Thymus (tissue), 11 donors: ENCODE measurements at regions not wholly inside any gene's neighbourhood (a gene's known extent, or its start where the extent isn't known, plus 50 kb on each side); places are given as distances from the start of the nearest gene placed in this dataset.

Experiments
- DNase-seq, 9 donors: peaks; one replicate each; pipeline ENCODE4 v3.0.0-alpha.2; 2013; ENCODE audit warnings: low spot score in 9 of 9, low read depth in 6 of 9, missing footprints in 1 of 9
- H3K27ac ChIP-seq, 2 donors: one replicate each; pipeline ENCODE4 v1.5.1; 2013; ENCODE audit warnings: control low read depth in 1 of 2, low read depth in 1 of 2, low read length in 1 of 2, mild to moderate bottlenecking in 1 of 2, moderate library complexity in 1 of 2
- H3K27me3 ChIP-seq, 2 donors: one replicate each; pipeline ENCODE4 v1.5.1; 2013; ENCODE audit warnings: low read length in 1 of 2; ENCODE audit not compliant: control insufficient read depth in 2 of 2, insufficient read depth in 1 of 2
- H3K36me3 ChIP-seq, 2 donors: one replicate each; pipeline ENCODE4 v1.5.1; 2013; ENCODE audit warnings: low read length in 1 of 2, mild to moderate bottlenecking in 1 of 2, moderate library complexity in 1 of 2; ENCODE audit not compliant: control insufficient read depth in 2 of 2, insufficient read depth in 2 of 2
- H3K4me1 ChIP-seq, 2 donors: one replicate each; pipeline ENCODE4 v1.5.1; 2013; ENCODE audit warnings: low read length in 2 of 2; ENCODE audit not compliant: control insufficient read depth in 2 of 2, insufficient read depth in 2 of 2
- H3K4me3 ChIP-seq, 2 donors: one replicate each; pipeline ENCODE4 v1.5.1; 2013; ENCODE audit warnings: low read length in 2 of 2, control low read depth in 1 of 2, mild to moderate bottlenecking in 1 of 2
- H3K9me3 ChIP-seq, 2 donors: one replicate each; pipeline ENCODE4 v1.5.1; 2013; ENCODE audit warnings: low read length in 1 of 2, mild to moderate bottlenecking in 1 of 2; ENCODE audit not compliant: control insufficient read depth in 2 of 2, insufficient read depth in 1 of 2
- WGBS: extraction: QIAGEN DNeasy Blood & Tissue Kit; methylation state at CpG from one replicate; pipeline ENCODE4 v1.1.7; 2013; 5-methylcytosine and 5-hydroxymethylcytosine counted together
- donor health status: healthy.

DNA sequence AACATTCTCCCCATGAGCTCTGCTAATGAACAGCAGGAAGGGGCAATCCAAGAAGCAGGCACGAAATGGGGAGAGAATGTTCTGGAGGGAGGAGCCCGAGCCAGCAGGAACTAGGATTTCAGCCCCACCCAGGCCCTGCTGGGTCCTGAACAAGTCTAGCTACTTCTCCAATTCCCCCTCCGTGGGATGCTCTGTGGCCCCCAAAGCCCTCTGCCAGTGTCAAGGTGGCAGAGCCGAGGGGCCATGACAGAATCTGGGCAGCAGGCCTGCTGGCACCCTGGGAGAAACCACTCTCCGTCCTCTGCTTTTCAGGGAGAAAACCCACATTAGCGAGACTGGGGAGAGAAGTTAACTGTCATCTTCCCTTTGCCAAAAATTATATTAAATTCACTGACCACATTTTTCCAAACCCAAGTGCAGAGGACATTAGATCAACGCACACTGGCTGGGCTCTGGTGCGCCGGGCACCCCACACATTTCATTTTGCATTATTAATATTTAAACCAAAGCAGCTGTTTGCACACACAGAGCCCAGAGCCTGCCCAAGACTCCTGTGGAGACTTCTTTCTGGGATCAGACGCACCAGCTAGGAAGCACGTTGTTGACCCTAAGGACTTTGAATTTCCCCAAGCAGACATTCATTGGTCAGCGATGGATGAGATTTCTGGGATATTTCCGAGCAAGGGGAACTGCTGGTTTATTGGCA lies 80.2 kb upstream of the PKDCC start:
- WGBS, result 85% methylated on average over 13 of the region's 13 CpGs
- Histone ChIP-seq H3K4me1 (peaks cover 0 to 49% of the 10 kb centered on the region in 2 donors), H3K9me3 (no peaks in the 10 kb centered on the region), H3K27ac (peak overlapping the region in 1 of 2 donors; percentile 69), H3K4me3 (no peak overlapping the region), H3K36me3 (no peaks in the 10 kb centered on the region), H3K27me3 (no peaks in the 10 kb centered on the region)
- DNase-seq, result no peak

DNA sequence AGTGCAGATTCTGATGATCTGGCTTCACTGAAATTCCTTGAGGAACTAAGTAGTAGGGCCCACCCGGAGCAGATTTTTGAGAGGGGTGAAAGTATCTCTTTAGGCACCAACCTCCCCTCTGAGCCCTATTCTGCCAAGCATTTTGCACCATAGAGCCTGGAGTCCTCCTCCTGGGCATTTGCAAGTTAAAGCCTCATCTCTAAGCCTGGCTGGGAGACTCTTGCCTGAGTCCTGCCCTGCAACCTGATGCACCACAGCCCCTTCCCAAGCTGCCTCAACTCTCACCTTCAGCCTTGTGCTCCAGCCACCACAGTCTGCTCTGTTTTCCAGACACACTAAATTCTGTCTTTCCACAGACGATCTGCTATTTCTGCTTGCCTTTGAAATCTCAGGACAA lies 79.6 kb upstream of the PKDCC start:
- Histone ChIP-seq H3K4me1 (peaks cover 0 to 51% of the 10 kb centered on the region in 2 donors), H3K36me3 (no peaks in the 10 kb centered on the region), H3K4me3 (no peak overlapping the region), H3K9me3 (no peaks in the 10 kb centered on the region), H3K27me3 (no peaks in the 10 kb centered on the region), H3K27ac (no peak overlapping the region)
- no peak for DNase-seq
- 95% methylated on average over 2 of the region's 2 CpGs for WGBS

DNA sequence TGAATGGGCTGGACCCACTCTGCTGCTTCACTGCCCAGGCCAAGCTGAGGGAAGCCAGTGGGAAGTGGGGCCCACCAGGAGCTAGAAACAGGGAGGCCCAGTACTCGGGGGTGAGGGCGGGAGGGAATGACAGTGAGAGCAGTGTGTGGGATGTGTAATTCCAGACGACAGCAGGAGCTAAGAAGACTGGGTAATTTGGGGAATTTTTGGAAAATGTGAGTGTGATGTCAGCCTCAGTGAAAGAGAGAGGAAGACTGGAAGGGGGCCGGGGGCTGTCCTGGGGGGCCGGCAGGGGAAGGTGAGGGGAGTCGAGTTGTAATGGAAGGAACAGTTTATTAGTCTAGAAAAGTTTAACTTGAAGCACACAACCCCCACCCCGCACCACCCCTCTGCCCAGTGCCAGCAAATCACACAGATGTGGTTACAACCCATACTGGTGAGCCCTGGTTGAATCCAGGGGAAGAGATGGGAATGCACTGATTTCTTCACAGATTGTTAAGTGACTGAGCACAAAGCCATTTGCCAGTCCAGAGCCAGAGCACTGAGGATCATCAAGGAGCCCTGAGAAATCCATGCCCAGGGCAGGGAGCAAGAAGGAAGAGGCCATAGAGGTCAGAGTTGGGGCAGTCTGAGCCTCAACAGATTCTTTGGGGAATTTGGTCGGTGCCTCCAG lies 76.7 kb upstream of the PKDCC start:
- no peaks in the 10 kb centered on the region for H3K27me3 ChIP-seq
- 95% methylated on average over 8 of the region's 8 CpGs for WGBS
- DNase-seq, result no peak
- no peaks in the 10 kb centered on the region for H3K36me3 ChIP-seq
- peak overlapping the region in 1 of 2 donors; percentile 32 for H3K27ac ChIP-seq
- H3K9me3 ChIP-seq, result no peaks in the 10 kb centered on the region
- peaks cover 0 to 29% of the 10 kb centered on the region in 2 donors for H3K4me1 ChIP-seq
- H3K4me3 ChIP-seq, result no peak overlapping the region

DNA sequence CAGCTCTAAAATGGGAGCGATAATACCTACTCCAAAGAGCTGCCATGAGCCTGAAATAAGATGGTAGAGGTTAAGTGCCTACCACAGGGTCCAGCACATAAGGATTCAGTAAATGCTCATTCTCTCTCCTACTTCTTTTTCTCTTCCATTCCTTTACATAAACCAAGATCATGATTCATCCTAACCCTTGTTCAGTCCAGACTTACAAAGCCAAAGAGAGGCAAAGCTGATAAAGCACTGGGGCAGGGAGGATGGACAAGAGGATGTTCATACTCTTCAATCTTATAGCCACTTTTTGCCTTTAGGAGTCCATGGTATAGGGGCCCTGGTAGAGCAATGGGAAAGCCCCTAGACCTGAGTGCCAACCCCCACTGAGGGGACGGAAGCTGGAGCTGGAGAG lies 75.6 kb upstream of the PKDCC start:
- no peak overlapping the region for H3K27ac ChIP-seq
- no peak for DNase-seq
- no peak overlapping the region for H3K4me3 ChIP-seq
- H3K27me3 ChIP-seq, result no peaks in the 10 kb centered on the region
- no peaks in the 10 kb centered on the region for H3K36me3 ChIP-seq
- peaks cover 0 to 20% of the 10 kb centered on the region in 2 donors for H3K4me1 ChIP-seq
- no peaks in the 10 kb centered on the region for H3K9me3 ChIP-seq
- WGBS, result 91% methylated on average over 2 of the region's 2 CpGs

DNA sequence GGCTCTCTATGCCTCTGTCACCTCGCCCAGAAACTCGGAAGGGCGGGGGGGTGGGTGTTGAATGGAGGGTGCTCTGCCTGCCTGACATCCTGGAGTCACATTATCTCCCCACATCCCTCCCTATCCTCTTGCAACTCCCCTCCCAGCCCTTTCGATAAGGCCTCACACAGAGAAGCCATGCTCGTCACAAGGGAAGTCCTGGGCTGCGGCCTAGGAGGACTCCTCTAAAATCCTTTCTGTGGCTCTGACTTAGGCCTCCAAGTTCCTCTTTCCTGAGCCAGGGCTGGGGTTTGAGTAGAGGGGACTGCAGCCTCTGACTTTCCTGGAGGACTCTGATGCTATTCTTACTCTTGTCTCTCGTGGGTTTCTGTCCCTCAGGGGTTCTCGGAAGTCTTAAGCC lies 75.0 kb upstream of the PKDCC start:
- no peaks in the 10 kb centered on the region for H3K27me3 ChIP-seq
- DNase-seq, result no peak
- H3K9me3 ChIP-seq, result no peaks in the 10 kb centered on the region
- WGBS, result 78% methylated on average over 8 of the region's 8 CpGs
- peak overlapping the region in 1 of 2 donors; percentile 17 for H3K27ac ChIP-seq
- no peaks in the 10 kb centered on the region for H3K36me3 ChIP-seq
- peaks cover 0 to 15% of the 10 kb centered on the region in 2 donors for H3K4me1 ChIP-seq
- H3K4me3 ChIP-seq, result no peak overlapping the region

DNA sequence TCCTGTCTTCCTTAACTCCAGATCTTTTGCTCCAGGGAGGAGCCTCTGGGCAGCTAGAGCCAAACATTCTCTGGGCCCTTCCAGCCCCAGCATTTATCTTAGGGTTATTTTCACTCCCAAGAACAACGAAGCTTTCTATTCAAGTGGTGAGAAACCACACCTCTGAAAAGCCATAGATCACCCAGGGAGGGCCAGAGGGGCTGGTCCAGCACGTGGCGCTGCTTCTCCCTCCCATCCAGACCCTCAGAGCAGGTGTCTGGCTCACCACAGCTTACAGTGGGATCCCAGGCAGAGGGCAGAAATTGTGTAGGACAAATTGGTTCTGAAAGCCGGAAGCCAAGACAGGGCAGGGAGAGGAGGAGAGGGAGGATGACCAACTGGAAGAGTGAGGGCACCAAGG lies 74.0 kb upstream of the PKDCC start:
- Histone ChIP-seq H3K36me3 (no peaks in the 10 kb centered on the region), H3K4me1 (peaks cover 0 to 9% of the 10 kb centered on the region in 2 donors), H3K27me3 (no peaks in the 10 kb centered on the region), H3K27ac (no peak overlapping the region), H3K4me3 (no peak overlapping the region), H3K9me3 (no peaks in the 10 kb centered on the region)
- no peak for DNase-seq
- WGBS, result 90% methylated on average over 4 of the region's 4 CpGs

DNA sequence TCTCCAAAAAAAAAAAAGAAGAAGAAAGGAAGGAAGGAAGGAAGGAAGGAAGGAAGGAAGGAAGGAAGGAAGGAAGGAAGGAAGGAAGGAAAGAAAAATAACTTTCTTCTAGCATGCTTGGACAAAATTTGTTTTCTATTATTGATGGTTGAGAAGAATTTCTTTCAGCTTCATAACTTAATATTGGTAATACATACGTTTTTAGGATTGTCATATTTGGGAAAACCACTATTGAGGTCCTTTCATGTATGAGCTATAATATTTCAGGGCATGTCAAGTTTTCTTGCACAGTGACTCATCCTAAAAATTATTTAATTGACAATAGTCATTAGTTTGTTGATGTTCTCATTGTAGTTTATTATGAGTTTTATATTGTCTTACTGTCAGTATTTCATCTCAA lies 66.4 kb upstream of the PKDCC start:
- no peak overlapping the region for H3K27ac ChIP-seq
- H3K9me3 ChIP-seq, result no peaks in the 10 kb centered on the region
- H3K4me1 ChIP-seq, result no peaks in the 10 kb centered on the region
- WGBS, result 83% methylated on average over 1 of the region's 1 CpG
- no peak overlapping the region for H3K4me3 ChIP-seq
- no peak for DNase-seq
- no peaks in the 10 kb centered on the region for H3K36me3 ChIP-seq
- H3K27me3 ChIP-seq, result no peaks in the 10 kb centered on the region

DNA sequence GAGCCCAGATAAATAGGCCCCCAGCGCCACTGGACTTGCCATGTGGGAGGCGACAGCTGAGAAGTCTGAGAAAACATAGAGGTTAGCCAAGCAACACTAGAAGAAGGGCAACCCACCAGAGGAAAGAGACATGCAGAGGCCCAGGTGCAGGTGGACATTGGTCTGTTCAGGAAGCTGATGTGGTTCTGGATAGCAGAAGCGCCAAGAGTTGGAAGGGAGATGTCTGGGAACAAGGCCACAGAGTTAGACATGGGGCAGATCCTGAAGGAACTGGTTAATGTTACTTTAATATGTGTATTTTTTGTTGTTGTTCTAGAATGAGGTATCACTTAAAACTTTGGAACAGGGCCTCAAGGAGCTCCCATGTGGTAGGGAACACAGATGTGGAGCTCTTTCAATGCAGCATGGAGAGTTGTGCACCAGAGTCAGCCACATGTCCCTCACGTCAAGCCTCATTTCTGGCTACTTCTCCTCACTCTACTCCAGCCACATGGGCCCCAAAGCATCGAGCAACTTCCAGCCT lies 62.2 kb upstream of the PKDCC start:
- Histone ChIP-seq H3K36me3 (no peaks in the 10 kb centered on the region), H3K27me3 (peaks cover 0 to 2% of the 10 kb centered on the region in 2 donors), H3K27ac (no peak overlapping the region), H3K4me3 (no peak overlapping the region), H3K4me1 (no peaks in the 10 kb centered on the region), H3K9me3 (no peaks in the 10 kb centered on the region)
- 87% methylated on average over 5 of the region's 5 CpGs for WGBS
- DNase-seq, result no peak

DNA sequence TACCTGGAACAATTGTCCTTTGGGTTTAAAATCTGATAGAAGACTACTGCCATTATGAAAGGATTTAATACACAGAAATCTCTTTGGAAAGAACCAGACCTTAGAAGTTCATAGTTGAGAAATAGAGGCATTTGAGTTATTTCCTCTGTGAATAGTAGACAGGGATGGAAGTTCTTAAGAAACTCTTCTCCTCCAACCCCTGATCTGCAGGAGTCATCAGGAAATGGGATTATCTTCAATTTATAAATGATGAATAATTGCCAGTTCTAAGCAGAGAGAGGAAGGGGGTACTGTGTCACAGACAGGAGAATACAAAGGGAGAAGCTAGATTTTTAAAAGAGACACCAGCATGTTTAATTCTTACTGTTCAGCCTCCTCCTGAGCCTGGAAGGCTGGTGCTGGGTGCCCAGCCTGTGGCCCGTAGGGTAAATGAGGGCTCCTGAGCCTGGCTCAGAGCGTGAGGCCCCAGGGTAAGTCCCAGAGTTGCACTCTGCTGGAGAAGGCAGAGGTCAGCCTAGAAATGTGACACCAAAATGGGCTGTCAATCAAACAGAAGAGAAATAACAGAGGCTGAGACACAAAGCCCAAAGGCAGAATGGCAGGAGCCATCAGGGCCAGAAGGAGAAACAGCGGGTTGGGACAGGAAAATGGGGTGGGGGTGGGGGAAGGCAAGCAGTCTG lies 58.2 kb upstream of the PKDCC start:
- no peak for DNase-seq
- Histone ChIP-seq H3K36me3 (no peaks in the 10 kb centered on the region), H3K9me3 (no peaks in the 10 kb centered on the region), H3K27me3 (peaks cover 0 to 2% of the 10 kb centered on the region in 2 donors), H3K27ac (no peak overlapping the region), H3K4me3 (no peak overlapping the region), H3K4me1 (no peaks in the 10 kb centered on the region)
- WGBS, result 92% methylated on average over 3 of the region's 3 CpGs
